ENCODE measurements at regions not wholly inside any gene's neighbourhood (a gene's known extent, or its start where the extent isn't known, plus 50 kb on each side); places are given as distances from the start of the nearest gene placed in this dataset.
A peak's percentile ranks its signal among the peaks of the same experiment; 100 is the strongest.

GRCh38 chr3:31179768-31180167, 285.3 kb upstream of the GADL1 start:
- Histone ChIP-seq H3K4me1 (peaks cover 6% of the 10 kb centered on the region; the same call in 1 of the 2 replicates), H3K27me3 (replicated peaks; ENCODE audit: control insufficient read depth, insufficient read depth, low read length) (no peaks in the 10 kb centered on the region), H3K36me3 (ENCODE audit: control insufficient read depth, insufficient read depth, low read length) (no peaks in the 10 kb centered on the region), H3K4me3 (ENCODE audit: low read depth, low read length) (no peak overlapping the region), H3K9me3 (no peaks in the 10 kb centered on the region; the same call in 1 of the 2 replicates)
- no peak overlapping the region for H3K4me3 Mint-ChIP-seq (ENCODE audit: unreplicated experiment)
- BruUV-seq (replicated peaks): no TSS peak
- no peaks in the 10 kb centered on the region for H3K36me3 Mint-ChIP-seq (ENCODE audit: insufficient read depth, unreplicated experiment)
- ChIA-PET CTCF (no interaction called here), POLR2A (no interaction called here)
- peaks cover 3% of the 10 kb centered on the region for H3K4me1 Mint-ChIP-seq (ENCODE audit: low read depth, unreplicated experiment)
- TF ChIP-seq CTCF (IDR thresholded peaks at IDR 0.05; ENCODE audit: insufficient read depth in 1 of 2, low read depth in 1 of 2, low read length in 1 of 2, severe bottlenecking in 1 of 2, unreplicated experiment in 1 of 2): no peak
- DNase-seq: no peak
- intact Hi-C loops (cut with micrococcal nuclease; ENCODE audit: unreplicated experiment): no loop called here
- H3K9me3 Mint-ChIP-seq (ENCODE audit: unreplicated experiment): peaks cover 5% of the 10 kb centered on the region
- no peak overlapping the region for H3K27ac Mint-ChIP-seq (ENCODE audit: unreplicated experiment)
- no peaks in the 10 kb centered on the region for H3K27me3 Mint-ChIP-seq (ENCODE audit: insufficient read depth, unreplicated experiment)

DNA sequence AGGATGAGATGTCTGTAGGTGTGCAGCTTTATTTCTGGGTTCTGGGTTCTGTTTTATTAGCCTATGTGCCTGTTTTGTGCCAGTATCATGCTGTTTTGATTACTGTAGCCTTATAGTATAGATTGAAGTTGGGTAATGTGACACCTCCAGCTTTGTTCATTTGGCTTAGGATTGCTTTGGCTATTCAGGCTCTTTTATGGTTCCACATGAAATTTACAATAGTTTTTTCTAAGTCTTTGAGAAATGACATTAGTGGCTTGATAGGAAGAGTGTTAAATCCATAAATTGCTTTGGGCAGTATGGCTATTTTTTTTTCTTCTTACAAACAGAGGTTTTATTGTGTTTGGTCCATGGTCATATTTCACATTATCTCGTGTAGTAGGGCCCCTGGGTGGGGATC, 285.8 kb upstream of the GADL1 start:
- BruUV-seq (replicated peaks): no TSS peak
- H3K27me3 ChIP-seq (replicated peaks; ENCODE audit: control insufficient read depth, insufficient read depth, low read length): no peaks in the 10 kb centered on the region
- Mint-ChIP-seq H3K4me1 (ENCODE audit: low read depth, unreplicated experiment) (peaks cover 2% of the 10 kb centered on the region), H3K27me3 (ENCODE audit: insufficient read depth, unreplicated experiment) (no peaks in the 10 kb centered on the region), H3K4me3 (ENCODE audit: unreplicated experiment) (no peak overlapping the region), H3K9me3 (ENCODE audit: unreplicated experiment) (no peaks in the 10 kb centered on the region), H3K36me3 (ENCODE audit: insufficient read depth, unreplicated experiment) (no peaks in the 10 kb centered on the region), H3K27ac (ENCODE audit: unreplicated experiment) (peak overlapping the region; percentile 61)
- H3K4me1 ChIP-seq: peaks cover 6% of the 10 kb centered on the region; the same call in 1 of the 2 replicates
- POLR2A ChIA-PET: no interaction called here
- no peaks in the 10 kb centered on the region for H3K36me3 ChIP-seq (ENCODE audit: control insufficient read depth, insufficient read depth, low read length)
- H3K9me3 ChIP-seq: no peaks in the 10 kb centered on the region; the same call in 1 of the 2 replicates
- intact Hi-C loops (cut with micrococcal nuclease; ENCODE audit: unreplicated experiment): no loop called here
- CTCF ChIA-PET: no interaction called here
- no peak overlapping the region for H3K4me3 ChIP-seq (ENCODE audit: low read depth, low read length)
- no peak for DNase-seq
- no peak for TF ChIP-seq CTCF (IDR thresholded peaks at IDR 0.05; ENCODE audit: insufficient read depth in 1 of 2, low read depth in 1 of 2, low read length in 1 of 2, severe bottlenecking in 1 of 2, unreplicated experiment in 1 of 2)

DNA sequence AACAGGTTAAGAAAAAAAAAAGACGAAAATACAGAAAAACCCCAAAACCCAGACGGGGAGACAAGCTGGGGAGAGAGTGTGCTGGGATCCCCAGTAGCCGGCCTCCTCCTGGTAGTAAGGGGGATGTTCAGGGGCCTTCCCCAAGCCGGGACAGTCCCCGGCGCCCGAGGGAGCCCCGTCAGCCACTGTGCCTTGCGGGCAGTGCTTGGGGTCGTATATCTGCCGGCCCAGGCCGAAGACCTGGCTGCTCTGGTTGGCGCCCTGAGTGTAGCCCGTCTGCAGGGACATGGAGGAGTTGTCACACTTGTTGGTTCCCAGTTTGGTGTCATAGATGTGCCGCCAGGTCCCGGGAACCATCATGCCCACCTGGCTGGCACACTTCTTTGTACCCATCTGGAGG, 287.2 kb upstream of the GADL1 start:
- Mint-ChIP-seq H3K27me3 (ENCODE audit: insufficient read depth, unreplicated experiment) (no peaks in the 10 kb centered on the region), H3K27ac (ENCODE audit: unreplicated experiment) (no peak overlapping the region), H3K9me3 (ENCODE audit: unreplicated experiment) (no peaks in the 10 kb centered on the region), H3K4me1 (ENCODE audit: low read depth, unreplicated experiment) (peaks cover 8% of the 10 kb centered on the region), H3K4me3 (ENCODE audit: unreplicated experiment) (no peak overlapping the region), H3K36me3 (ENCODE audit: insufficient read depth, unreplicated experiment) (no peaks in the 10 kb centered on the region)
- Histone ChIP-seq H3K27me3 (replicated peaks; ENCODE audit: control insufficient read depth, insufficient read depth, low read length) (no peaks in the 10 kb centered on the region), H3K36me3 (ENCODE audit: control insufficient read depth, insufficient read depth, low read length) (no peaks in the 10 kb centered on the region), H3K4me3 (ENCODE audit: low read depth, low read length) (no peak overlapping the region), H3K9me3 (no peaks in the 10 kb centered on the region), H3K4me1 (peaks cover 10% of the 10 kb centered on the region; the same call in 1 of the 2 replicates)
- no TSS peak for BruUV-seq (replicated peaks)
- no peak for TF ChIP-seq CTCF (IDR thresholded peaks at IDR 0.05; ENCODE audit: insufficient read depth in 1 of 2, low read depth in 1 of 2, low read length in 1 of 2, severe bottlenecking in 1 of 2, unreplicated experiment in 1 of 2)
- no peak for DNase-seq
- CTCF ChIA-PET: no interaction called here
- intact Hi-C loops (cut with micrococcal nuclease; ENCODE audit: unreplicated experiment): no loop called here
- POLR2A ChIA-PET: no interaction called here
